DOHH2 (cell line): ENCODE measurements at regions not wholly inside any gene's neighbourhood (a gene's known extent, or its start where the extent isn't known, plus 50 kb on each side); places are given as distances from the start of the nearest gene placed in this dataset.

ENCODE experiments used
- EZH2phosphoT487 ChIP-seq: fragments of 200-600 bp; sonication (generic); IDR thresholded peaks from 2 replicates; pipeline ENCODE4 v1.6.1; 2017; ENCODE audit warnings: borderline replicate concordance, mild to moderate bottlenecking, antibody characterized with exemption, low read length, moderate library complexity, mixed read lengths
- TF ChIP-seq, protein P1 (sequence below): fragments of 200-600 bp; sonication (generic); IDR thresholded peaks from one replicate; pipeline ENCODE4 v1.5.1; 2014; ENCODE audit warnings: antibody characterized with exemption, mild to moderate bottlenecking, low read depth, low read length; ENCODE audit not compliant: poor library complexity, severe bottlenecking

DNA sequence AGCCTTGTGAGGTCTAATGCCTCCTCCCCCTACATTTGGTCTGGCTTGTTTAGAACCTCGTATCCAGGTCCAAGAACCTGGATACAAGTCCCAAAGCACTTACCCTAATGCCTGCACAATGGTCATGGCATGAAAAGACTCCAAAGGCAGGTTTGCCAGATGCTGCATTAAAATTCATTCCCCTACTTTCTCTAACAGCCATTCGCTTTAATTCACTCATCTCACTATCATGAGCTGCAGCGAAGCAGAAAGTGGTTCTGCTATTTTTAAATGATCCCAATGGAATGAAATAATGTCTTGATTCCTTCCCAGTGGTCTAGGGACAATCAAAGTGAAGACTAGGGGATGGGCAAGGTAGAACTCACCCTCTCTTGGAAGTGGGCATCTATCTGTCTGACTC, 72.5 kb upstream of the MAX start:
- TF ChIP-seq, protein P1, sequence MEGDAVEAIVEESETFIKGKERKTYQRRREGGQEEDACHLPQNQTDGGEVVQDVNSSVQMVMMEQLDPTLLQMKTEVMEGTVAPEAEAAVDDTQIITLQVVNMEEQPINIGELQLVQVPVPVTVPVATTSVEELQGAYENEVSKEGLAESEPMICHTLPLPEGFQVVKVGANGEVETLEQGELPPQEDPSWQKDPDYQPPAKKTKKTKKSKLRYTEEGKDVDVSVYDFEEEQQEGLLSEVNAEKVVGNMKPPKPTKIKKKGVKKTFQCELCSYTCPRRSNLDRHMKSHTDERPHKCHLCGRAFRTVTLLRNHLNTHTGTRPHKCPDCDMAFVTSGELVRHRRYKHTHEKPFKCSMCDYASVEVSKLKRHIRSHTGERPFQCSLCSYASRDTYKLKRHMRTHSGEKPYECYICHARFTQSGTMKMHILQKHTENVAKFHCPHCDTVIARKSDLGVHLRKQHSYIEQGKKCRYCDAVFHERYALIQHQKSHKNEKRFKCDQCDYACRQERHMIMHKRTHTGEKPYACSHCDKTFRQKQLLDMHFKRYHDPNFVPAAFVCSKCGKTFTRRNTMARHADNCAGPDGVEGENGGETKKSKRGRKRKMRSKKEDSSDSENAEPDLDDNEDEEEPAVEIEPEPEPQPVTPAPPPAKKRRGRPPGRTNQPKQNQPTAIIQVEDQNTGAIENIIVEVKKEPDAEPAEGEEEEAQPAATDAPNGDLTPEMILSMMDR: no peak
- no peak for TF ChIP-seq EZH2phosphoT487
